ENCODE measurements at regions not wholly inside any gene's neighbourhood (a gene's known extent, or its start where the extent isn't known, plus 50 kb on each side); places are given as distances from the start of the nearest gene placed in this dataset.

- DNase-seq = no peak
Observed at GRCh38 chr1:219798283-219799030, 129.9 kb downstream of the SLC30A10 start.

- no peak for DNase-seq
Observed at GRCh38 chr1:219797683-219798082, 130.7 kb downstream of the SLC30A10 start.

- DNase-seq = no peak
Observed at GRCh38 chr1:219797009-219797408, 131.3 kb downstream of the SLC30A10 start.

DNA sequence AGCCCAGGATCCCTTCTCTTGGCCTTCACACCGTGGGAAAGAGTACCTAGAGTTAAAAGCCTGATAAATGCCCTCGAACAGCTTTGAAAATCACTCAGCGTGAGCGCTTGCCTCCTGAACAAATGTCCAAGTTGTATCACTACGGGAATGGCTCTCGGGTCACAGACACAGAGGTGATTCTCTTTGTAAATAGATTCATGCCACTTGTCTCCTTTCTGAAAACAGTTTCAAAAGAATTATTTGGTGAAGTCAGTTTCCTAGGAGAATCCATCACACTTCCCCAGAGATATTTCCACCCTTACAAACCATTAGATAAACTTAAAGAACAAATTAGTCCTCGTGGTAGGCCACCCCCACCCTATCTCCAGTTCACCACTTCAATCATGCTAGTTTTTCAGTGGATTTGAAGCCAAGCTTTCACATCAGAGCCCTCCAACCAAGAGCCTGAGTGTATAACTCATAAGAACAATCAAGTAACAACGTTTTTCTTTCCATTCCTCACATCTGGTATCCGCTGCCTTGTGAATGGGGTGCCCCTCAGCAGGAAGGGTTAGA, 132.9 kb downstream of the SLC30A10 start:
- no peak for DNase-seq

DNA sequence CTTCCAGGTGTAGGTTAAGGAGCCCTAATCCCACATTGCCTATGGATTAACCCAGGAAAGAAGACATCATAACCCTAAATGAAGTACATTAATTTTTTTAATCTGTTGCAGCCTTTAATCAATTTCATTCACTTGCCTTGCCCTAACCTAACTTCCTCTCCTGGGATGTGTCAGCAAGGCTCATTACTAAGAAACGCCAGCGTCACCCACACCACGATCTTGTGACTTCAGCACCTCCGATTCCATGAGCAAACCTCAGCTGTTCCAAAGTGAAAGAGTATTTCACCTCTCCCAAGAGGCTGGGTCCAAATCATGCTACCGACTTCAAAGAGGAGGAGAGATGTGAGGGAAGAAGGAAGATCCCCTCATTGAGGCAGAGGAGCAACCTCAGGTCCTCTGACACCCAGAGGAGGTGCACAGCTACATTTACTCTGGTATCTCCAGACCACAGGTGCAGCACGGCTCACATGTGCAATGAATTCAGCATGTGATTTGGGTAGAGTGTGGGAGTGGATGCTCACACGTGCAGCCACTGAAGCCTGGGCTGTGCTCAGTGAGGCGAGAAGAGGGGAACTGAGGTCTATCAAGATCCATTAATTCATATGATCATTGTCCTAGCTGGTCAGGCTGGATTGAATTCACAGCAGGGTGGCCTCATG, 134.1 kb downstream of the SLC30A10 start:
- DNase-seq = no peak

GRCh38 chr1:219792337-219793021, 135.9 kb downstream of the SLC30A10 start:
- no peak for DNase-seq

- DNase-seq = no peak
Observed at GRCh38 chr1:219791766-219792165, 136.6 kb downstream of the SLC30A10 start.

DNA sequence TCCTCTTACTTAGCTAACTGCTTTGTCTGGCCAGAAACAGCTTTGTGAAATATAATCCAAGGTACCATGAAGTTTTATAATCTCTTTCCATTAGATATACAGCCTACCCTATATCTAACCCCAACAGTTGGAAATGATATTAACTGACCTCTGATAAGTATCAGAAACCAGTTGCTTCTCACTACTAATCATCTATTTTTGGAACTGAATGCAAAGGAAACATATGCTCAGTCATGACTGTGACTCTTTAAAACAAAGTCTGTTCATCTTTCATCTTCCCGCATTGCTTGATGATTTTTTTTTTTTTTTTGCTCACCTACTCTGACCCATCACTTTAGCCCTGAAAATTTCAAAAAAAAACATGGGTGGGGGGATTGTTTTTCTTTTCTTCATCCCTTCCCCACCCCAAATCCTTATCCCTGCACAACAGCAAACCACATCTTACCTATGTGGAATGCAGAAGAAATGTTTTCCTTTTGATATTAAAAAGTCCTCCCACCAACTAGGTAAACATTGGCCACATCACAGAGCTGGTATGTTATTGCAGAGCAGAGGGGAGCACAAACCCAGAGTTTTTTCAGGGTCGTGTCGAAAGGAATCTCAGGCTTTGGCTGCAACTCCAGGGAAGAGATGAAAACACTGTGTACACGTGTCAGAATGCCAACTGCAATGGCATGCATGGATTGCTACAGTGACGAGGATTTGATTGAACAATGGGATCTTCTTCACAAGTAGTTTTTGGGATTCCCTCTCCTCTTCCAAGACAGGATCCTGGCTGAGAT, 137.3 kb downstream of the SLC30A10 start:
- no peak for DNase-seq

DNA sequence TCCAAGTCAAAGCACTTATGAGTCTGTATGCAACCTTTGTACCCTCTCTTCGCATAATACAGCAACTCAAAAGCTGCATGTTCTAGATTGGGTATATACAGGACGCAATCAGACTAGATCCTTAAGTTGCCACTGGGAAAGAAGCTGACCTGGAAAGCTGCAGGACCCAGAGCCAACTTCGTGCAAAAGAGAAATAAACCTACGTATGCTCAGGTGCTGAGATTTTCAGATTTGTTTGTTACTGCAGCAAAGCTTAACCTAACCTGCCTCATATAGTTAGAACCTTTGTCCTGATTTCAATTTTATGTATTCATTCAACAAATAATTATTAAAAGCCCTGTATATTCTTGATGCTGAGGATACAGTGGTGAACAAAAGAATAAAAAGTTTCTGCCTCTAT, 139.7 kb downstream of the SLC30A10 start:
- DNase-seq = no peak

DNA sequence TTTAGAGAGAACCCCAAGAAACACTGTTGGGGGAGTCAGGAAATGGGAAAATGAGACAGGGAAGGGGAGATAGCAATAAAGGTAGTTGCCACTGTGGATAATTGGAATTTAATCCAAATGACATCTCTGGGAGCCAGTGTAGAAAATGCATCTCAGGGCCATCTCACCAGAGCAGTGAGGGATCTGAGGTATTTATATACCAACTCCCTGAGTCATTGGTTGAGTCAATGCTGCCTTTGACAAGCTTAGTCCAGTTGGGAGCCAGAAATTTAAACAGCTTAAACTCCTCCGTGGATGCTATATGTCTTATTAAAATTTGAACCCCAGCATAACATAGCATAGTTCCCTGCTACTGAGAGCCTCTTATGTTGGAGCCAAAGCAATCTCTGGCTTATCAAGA, 140.3 kb downstream of the SLC30A10 start:
- no peak for DNase-seq

GRCh38 chr1:219784660-219785381, 143.5 kb downstream of the SLC30A10 start:
- DNase-seq = no peak

DNA sequence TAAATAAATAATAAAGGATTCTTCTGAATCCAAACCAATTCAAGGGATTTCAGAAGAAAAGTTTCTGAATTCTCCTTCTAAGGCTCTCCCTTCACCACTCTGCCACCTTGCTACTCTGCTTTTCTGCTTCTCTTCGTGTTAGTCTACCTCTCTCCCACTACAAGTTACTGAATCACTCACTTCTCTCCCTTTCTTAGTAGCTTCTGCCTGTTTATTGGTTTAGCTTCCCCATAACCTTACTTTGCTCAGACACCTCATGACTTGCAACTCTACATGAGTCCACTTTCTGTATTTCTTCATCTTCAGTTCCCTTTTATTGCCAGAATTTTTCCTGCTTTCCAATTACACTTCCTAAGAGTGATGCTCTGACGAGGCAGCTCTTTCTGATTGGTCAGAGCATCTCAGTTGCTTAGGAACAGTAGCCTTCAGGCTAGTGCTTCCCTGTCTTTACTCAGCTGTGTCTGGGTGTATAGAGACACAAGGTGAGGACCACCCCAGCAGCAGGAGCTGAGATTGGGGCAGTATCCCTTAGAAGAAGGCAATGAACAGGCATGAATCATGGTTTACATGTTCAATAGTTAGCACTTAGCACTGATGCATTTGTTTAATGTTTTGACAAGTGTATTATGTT, 144.6 kb downstream of the SLC30A10 start:
- DNase-seq = no peak

- DNase-seq = no peak
Observed at GRCh38 chr1:219782929-219783328, 145.4 kb downstream of the SLC30A10 start.

DNA sequence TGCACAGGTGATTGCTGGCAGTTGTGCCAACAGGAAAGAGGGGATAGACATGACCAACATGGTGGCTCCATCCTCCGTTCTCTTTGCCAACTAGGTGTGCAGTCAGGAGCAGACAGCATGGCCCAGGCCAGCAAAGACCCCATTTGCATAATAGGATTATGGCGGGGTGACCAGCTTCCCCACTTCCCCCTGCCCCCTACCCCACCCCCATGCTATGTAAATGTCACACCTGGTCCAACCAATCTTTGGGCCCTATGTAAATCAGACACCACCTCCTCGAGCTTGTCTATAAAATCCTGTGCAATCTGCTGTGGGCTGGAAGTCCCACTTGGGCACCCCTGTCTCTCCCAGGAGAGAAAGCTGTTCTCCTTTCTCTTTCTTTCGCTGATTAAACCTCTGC, 146.0 kb downstream of the SLC30A10 start:
- DNase-seq = no peak

DNA sequence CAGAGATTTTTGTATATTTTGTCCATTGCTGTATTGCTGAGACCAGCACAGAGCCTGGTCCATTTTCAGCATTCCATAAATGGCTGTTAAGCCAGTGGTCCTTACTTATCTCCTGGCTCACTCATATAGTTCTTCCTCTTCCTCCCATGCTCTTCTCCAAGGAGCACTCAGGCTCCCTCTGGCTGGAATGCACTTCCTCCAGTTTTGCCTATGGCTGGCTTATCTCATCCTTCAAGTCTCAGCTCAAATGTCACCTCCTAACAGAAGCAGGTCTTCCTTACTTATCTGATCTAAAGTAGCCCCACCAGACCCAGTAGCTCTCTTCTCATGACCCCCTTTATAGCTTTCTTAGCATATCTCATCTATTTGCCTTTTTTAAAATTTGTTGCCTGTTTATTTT, 146.9 kb downstream of the SLC30A10 start:
- no peak for DNase-seq

GRCh38 chr1:219778793-219779369, 149.5 kb downstream of the SLC30A10 start:
- no peak for DNase-seq

DNA sequence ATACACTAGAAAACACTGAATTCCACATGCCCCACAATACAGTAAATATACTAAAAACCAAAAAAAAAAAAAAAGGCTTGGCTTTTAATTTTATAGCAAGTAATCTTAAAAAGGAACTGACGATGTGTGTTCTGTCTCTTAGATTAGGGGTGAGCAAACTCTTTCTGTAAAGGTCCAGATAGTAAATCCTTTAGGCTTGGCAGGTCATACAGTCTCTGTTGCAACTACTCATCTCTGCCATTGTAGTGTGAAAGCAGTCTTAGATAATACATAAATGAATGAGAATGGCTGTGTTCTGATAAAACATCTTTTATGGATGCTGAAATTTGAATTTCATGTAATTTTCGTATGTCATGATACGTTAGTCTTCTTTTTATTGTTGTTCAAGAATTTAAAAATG, 150.2 kb downstream of the SLC30A10 start:
- no peak for DNase-seq

DNA sequence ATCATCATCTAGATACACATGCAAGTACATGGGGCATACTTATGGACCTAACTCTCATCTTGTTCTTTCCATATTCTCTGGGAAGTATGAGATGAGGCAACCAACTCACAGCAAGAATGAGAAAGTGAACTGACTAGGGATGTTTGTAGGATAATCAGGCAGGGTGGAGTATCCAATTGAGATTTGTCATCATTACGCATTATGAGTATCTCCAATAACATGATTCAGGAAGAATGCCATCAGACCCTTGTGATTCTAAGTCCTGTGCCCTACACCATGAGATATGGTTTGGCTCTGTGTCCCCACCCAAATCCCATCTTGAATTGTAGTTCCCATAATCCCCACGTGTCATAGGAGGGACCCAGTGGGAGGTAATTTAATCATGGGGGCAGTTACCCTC, 154.0 kb downstream of the SLC30A10 start:
- DNase-seq = no peak

DNA sequence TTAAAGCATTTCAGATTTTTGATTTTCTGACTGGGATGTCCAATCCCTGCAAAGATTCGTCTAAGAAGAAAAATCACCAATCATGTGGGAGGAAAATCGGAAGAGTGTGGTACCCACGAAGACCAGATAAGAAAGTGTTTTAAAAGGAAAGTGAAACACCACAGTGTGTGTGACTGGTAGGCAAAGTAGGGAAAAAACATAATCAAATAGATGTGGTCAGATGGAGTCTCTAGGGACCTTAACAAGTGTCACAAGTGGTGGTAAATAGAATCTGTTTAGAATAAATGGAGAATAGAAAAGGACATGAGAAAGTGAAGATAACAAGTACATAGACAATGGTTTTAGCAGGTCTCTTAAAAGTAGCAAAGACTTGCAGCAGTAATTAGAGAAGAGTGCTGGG, 154.6 kb downstream of the SLC30A10 start:
- no peak for DNase-seq

- no peak for DNase-seq
Observed at GRCh38 chr1:219773110-219773509, 155.2 kb downstream of the SLC30A10 start.

GRCh38 chr1:219772265-219773036, 155.9 kb downstream of the SLC30A10 start:
- no peak for DNase-seq
